ENCODE measurements at regions not wholly inside any gene's neighbourhood (a gene's known extent, or its start where the extent isn't known, plus 50 kb on each side); places are given as distances from the start of the nearest gene placed in this dataset.

- peak; percentile 61 for DNase-seq
These were observed 55.0 kb upstream of the PRDM5 start for GRCh38 chr4:120977435-120977997.

DNA sequence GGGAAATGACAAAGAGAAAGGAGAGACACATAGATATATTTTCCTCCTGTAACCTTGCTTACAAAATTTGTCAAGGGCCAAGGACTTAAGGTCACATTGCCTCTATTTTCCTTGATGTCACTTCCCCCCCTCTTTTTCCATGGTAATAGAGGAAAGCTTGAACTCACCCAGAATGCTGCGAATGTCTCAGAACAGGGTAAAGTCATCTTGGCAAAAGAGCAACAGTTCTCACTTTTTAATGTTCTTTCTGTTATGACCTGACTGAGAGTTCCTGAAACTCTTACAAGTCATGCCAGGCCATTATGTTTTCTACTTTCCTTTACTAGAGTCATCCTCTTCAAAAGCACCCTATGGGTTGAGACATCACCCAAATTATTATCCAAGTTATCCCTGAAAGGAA is 50.7 kb upstream of the PRDM5 start:
- no peak for DNase-seq
